ENCODE measurements at regions not wholly inside any gene's neighbourhood (a gene's known extent, or its start where the extent isn't known, plus 50 kb on each side); places are given as distances from the start of the nearest gene placed in this dataset.

GRCh38 chr17:11074451-11074850 is 166.6 kb upstream of the SHISA6 start:
- FAIRE-seq (no peak), DNase-seq (ENCODE audit: low read depth) (no peak)
- Histone ChIP-seq H3K36me3 (ENCODE audit: control insufficient read depth, insufficient read depth, low read length) (no peaks in the 10 kb centered on the region), H3K4me3 (ENCODE audit: low read depth, low read length) (no peak overlapping the region), H3K27me3 (ENCODE audit: control insufficient read depth, insufficient read depth, low read length) (no peaks in the 10 kb centered on the region)
- TF ChIP-seq CTCF (IDR thresholded peaks at IDR 0.05; ENCODE audit: insufficient read depth, low read length, severe bottlenecking): no peak

- Histone ChIP-seq H3K27me3 (ENCODE audit: control insufficient read depth, insufficient read depth, low read length) (no peaks in the 10 kb centered on the region), H3K4me3 (ENCODE audit: low read depth, low read length) (no peak overlapping the region), H3K36me3 (ENCODE audit: control insufficient read depth, insufficient read depth, low read length) (no peaks in the 10 kb centered on the region)
- TF ChIP-seq CTCF (IDR thresholded peaks at IDR 0.05; ENCODE audit: insufficient read depth, low read length, severe bottlenecking): no peak
- DNase-seq (ENCODE audit: low read depth) (no peak), FAIRE-seq (no peak)
Measured at GRCh38 chr17:11056926-11057325, 184.1 kb upstream of the SHISA6 start.

- FAIRE-seq: no peak
- TF ChIP-seq CTCF (IDR thresholded peaks at IDR 0.05; ENCODE audit: insufficient read depth, low read length, severe bottlenecking): no peak
- H3K27me3 ChIP-seq (ENCODE audit: control insufficient read depth, insufficient read depth, low read length): no peaks in the 10 kb centered on the region
- no peak overlapping the region for H3K4me3 ChIP-seq (ENCODE audit: low read depth, low read length)
- no peak for DNase-seq (ENCODE audit: low read depth)
- H3K36me3 ChIP-seq (ENCODE audit: control insufficient read depth, insufficient read depth, low read length): no peaks in the 10 kb centered on the region
Measured at GRCh38 chr17:11053846-11054245, 187.2 kb upstream of the SHISA6 start.

GRCh38 chr17:11049539-11049938 is 191.5 kb upstream of the SHISA6 start:
- no peak for FAIRE-seq
- H3K4me3 ChIP-seq (ENCODE audit: low read depth, low read length): no peak overlapping the region
- no peak for TF ChIP-seq CTCF (IDR thresholded peaks at IDR 0.05; ENCODE audit: insufficient read depth, low read length, severe bottlenecking)
- DNase-seq (ENCODE audit: low read depth): no peak
- H3K27me3 ChIP-seq (ENCODE audit: control insufficient read depth, insufficient read depth, low read length): no peaks in the 10 kb centered on the region
- no peaks in the 10 kb centered on the region for H3K36me3 ChIP-seq (ENCODE audit: control insufficient read depth, insufficient read depth, low read length)

GRCh38 chr17:11047228-11047627 is 193.8 kb upstream of the SHISA6 start:
- no peak for TF ChIP-seq CTCF (IDR thresholded peaks at IDR 0.05; ENCODE audit: insufficient read depth, low read length, severe bottlenecking)
- FAIRE-seq (no peak), DNase-seq (ENCODE audit: low read depth) (peak; percentile 12)
- H3K36me3 ChIP-seq (ENCODE audit: control insufficient read depth, insufficient read depth, low read length): no peaks in the 10 kb centered on the region
- H3K27me3 ChIP-seq (ENCODE audit: control insufficient read depth, insufficient read depth, low read length): no peaks in the 10 kb centered on the region
- H3K4me3 ChIP-seq (ENCODE audit: low read depth, low read length): no peak overlapping the region

- no peaks in the 10 kb centered on the region for H3K27me3 ChIP-seq (ENCODE audit: control insufficient read depth, insufficient read depth, low read length)
- FAIRE-seq: no peak
- no peak overlapping the region for H3K4me3 ChIP-seq (ENCODE audit: low read depth, low read length)
- no peak for TF ChIP-seq CTCF (IDR thresholded peaks at IDR 0.05; ENCODE audit: insufficient read depth, low read length, severe bottlenecking)
- DNase-seq (ENCODE audit: low read depth): no peak
- H3K36me3 ChIP-seq (ENCODE audit: control insufficient read depth, insufficient read depth, low read length): no peaks in the 10 kb centered on the region
Measured at GRCh38 chr17:11039342-11039741, 201.5 kb upstream of the PIRT start.
